GM21367 (cell line): ENCODE measurements at regions not wholly inside any gene's neighbourhood (a gene's known extent, or its start where the extent isn't known, plus 50 kb on each side); places are given as distances from the start of the nearest gene placed in this dataset.

ENCODE experiments used
- ATAC-seq: cut with Tn5 transposase; IDR thresholded peaks from one replicate; pipeline ENCODE4 v1.9.1; 2021; ENCODE audit not compliant: unreplicated experiment

- no peak for ATAC-seq
Measured at GRCh38 chr2:41937921-41938708, 109.7 kb upstream of the PKDCC start.

- no peak for ATAC-seq
Measured at GRCh38 chr2:41940060-41940744, 107.6 kb upstream of the PKDCC start.

- no peak for ATAC-seq
Measured at GRCh38 chr2:41940745-41941063, 107.1 kb upstream of the PKDCC start.

- ATAC-seq, result no peak
Measured at GRCh38 chr2:41941831-41942230, 106.0 kb upstream of the PKDCC start.

- ATAC-seq, result no peak
Measured at GRCh38 chr2:41942278-41942677, 105.5 kb upstream of the PKDCC start.

- no peak for ATAC-seq
Measured at GRCh38 chr2:41943159-41943558, 104.7 kb upstream of the PKDCC start.

- ATAC-seq, result no peak
Measured at GRCh38 chr2:41944220-41944880, 103.5 kb upstream of the PKDCC start.

- ATAC-seq, result no peak
Measured at GRCh38 chr2:41947701-41948396, 100.0 kb upstream of the PKDCC start.

- no peak for ATAC-seq
Measured at GRCh38 chr2:41948397-41948763, 99.4 kb upstream of the PKDCC start.

- no peak for ATAC-seq
Measured at GRCh38 chr2:41949091-41949882, 98.5 kb upstream of the PKDCC start.

GRCh38 chr2:41949883-41950665, 97.7 kb upstream of the PKDCC start:
- ATAC-seq, result no peak

- no peak for ATAC-seq
Measured at GRCh38 chr2:41950666-41950960, 97.2 kb upstream of the PKDCC start.

GRCh38 chr2:41954304-41955291, 93.2 kb upstream of the PKDCC start:
- ATAC-seq, result no peak

- peak; percentile 68 for ATAC-seq
Measured at GRCh38 chr2:41955316-41956043, 92.3 kb upstream of the PKDCC start.

- no peak for ATAC-seq
Measured at GRCh38 chr2:41957431-41957830, 90.4 kb upstream of the PKDCC start.

GRCh38 chr2:41958251-41958650, 89.6 kb upstream of the PKDCC start:
- no peak for ATAC-seq

GRCh38 chr2:41958775-41959174, 89.0 kb upstream of the PKDCC start:
- no peak for ATAC-seq

- no peak for ATAC-seq
Measured at GRCh38 chr2:41959760-41960159, 88.1 kb upstream of the PKDCC start.
